ENCODE measurements at regions not wholly inside any gene's neighbourhood (a gene's known extent, or its start where the extent isn't known, plus 50 kb on each side); places are given as distances from the start of the nearest gene placed in this dataset.

DNA sequence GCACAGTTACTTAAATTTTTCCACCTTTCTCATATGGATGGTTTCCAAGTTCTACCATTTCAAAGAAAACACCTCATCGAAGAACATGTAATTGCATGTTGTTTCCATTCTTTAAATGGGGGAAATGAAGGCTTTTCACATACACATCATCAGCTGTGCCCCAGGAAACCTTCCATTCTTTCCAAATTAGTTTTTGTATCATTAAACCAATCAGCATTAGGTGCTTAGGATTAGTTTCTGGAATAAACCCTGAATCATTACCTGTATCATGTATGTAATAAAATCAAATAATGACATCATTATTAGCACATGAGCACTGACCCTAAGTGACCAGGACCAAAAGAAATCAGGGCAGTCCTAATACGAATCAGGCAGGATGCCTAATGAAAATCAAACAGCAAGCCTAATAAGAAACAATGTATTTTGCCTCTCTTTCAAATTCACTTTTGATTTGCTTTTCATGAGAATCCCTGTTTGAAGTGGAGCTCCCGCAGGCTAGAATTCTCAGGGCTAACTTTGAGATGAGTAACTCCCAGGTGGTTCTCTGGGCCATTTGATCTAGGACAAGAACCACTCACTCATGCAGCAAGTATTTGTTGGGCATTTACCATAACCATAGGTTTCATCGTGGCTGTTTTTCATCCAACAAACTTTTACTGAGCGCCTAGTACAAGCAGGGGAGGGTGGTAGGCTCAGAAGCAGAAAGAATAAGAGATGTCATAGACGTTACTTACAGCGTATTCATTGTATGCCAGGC, 89.2 kb downstream of the MZT1 start:
- TF ChIP-seq, protein P1, sequence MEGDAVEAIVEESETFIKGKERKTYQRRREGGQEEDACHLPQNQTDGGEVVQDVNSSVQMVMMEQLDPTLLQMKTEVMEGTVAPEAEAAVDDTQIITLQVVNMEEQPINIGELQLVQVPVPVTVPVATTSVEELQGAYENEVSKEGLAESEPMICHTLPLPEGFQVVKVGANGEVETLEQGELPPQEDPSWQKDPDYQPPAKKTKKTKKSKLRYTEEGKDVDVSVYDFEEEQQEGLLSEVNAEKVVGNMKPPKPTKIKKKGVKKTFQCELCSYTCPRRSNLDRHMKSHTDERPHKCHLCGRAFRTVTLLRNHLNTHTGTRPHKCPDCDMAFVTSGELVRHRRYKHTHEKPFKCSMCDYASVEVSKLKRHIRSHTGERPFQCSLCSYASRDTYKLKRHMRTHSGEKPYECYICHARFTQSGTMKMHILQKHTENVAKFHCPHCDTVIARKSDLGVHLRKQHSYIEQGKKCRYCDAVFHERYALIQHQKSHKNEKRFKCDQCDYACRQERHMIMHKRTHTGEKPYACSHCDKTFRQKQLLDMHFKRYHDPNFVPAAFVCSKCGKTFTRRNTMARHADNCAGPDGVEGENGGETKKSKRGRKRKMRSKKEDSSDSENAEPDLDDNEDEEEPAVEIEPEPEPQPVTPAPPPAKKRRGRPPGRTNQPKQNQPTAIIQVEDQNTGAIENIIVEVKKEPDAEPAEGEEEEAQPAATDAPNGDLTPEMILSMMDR (IDR thresholded peaks at IDR 0.05) = no peak
- TF ChIP-seq POLR2A (IDR thresholded peaks at IDR 0.05) = no peak

Measured in adrenal gland (tissue), 5 donors.